HCT116 (cell line): ENCODE measurements at regions not wholly inside any gene's neighbourhood (a gene's known extent, or its start where the extent isn't known, plus 50 kb on each side); places are given as distances from the start of the nearest gene placed in this dataset.
A peak's percentile ranks its signal among the peaks of the same experiment; 100 is the strongest.

Experiments used
- ATAC-seq: fragments of 200-7000 bp; cut with Tn5 transposase; 2 replicates; pipeline ENCODE4 v1.9.1; 2020; ENCODE audit warnings: mild to moderate bottlenecking, moderate library complexity
- BruUV-seq: library from RNA; stranded (reverse); fragments of 400-500 nt; replicated peaks from 2 replicates; lab custom pipeline; 2021; lab: Mats Ljungman, UMichigan
- CTCF ChIA-PET: fragments of 300-600 bp; sonication (Branson Sonifier 250); formaldehyde crosslinking; loops from one replicate; lab custom pipeline; 2021; ENCODE audit warnings: antibody characterized with exemption; lab: Charles Lee
- POLR2A ChIA-PET: fragments of 300-600, 350-600 bp; sonication (Branson Sonifier 250); formaldehyde crosslinking; loops from one replicate; lab custom pipeline; 2021; ENCODE audit warnings: antibody characterized with exemption; lab: Charles Lee
- RAD21 ChIA-PET, 2 experiments: fragments of 300-600 bp; sonication (Branson Sonifier 250); formaldehyde crosslinking; loops; one replicate each; lab custom pipeline; 2023; ENCODE audit warnings: low total read pairs in 2 of 2; ENCODE audit not compliant: uncharacterized antibody in 2 of 2, unreplicated experiment in 2 of 2, low non-redundant PET in 1 of 2; lab: Charles Lee
- DNase-seq: peaks from one replicate; pipeline ENCODE4 v3.0.0-alpha.2; 2010; ENCODE audit warnings: low read depth, low spot score
- H2AFZ ChIP-seq: fragments of 200-600 bp; shearing (Covaris generic), sonication (generic); 2 replicates; pipeline ENCODE4 v1.6.1; 2017; ENCODE audit warnings: low read depth, mixed run types, mixed read lengths, antibody characterized with exemption, low read length; ENCODE audit not compliant: poor library complexity, severe bottlenecking
- H3K27ac ChIP-seq: 2 replicates; pipeline ENCODE4 v1.5.1; 2012; ENCODE audit warnings: low read depth, low read length
- H3K27me3 ChIP-seq: fragments of 200-600 bp; sonication (generic); 2 replicates; pipeline ENCODE4 v1.6.1; 2016; ENCODE audit warnings: mixed run types, low read length, mixed read lengths; ENCODE audit not compliant: insufficient read depth
- H3K36me3 ChIP-seq, 2 experiments: fragments of 200-500 bp in 1 of 2; fragments of 200-600 bp in 1 of 2; sonication (Bioruptor generic) in 1 of 2; sonication (generic) in 1 of 2; 2 replicates each; pipeline versions ENCODE4 v1.5.1 to v1.6.1; 2014 to 2016; ENCODE audit warnings: low read length in 2 of 2, inconsistent platforms in 1 of 2, mixed read lengths in 1 of 2, mixed run types in 1 of 2; ENCODE audit not compliant: insufficient read depth in 2 of 2, control insufficient read depth in 1 of 2
- H3K4me1 ChIP-seq, 2 experiments: fragments of 200-600 bp in 1 of 2; sonication (generic) in 1 of 2; 2 replicates each; pipeline versions ENCODE4 v1.5.1 to v1.6.1; 2012 to 2017; ENCODE audit warnings: low read length in 2 of 2, inconsistent platforms in 1 of 2, mild to moderate bottlenecking in 1 of 2, mixed read lengths in 1 of 2, mixed run types in 1 of 2, moderate library complexity in 1 of 2; ENCODE audit not compliant: insufficient read depth in 2 of 2, control insufficient read depth in 1 of 2
- H3K4me2 ChIP-seq: fragments of 200-600 bp; sonication (generic); 2 replicates; pipeline ENCODE4 v1.6.1; 2017; ENCODE audit warnings: mixed run types, low read length, mixed read lengths
- H3K4me3 ChIP-seq, 2 experiments: fragments of 200-600 bp in 1 of 2; sonication (generic) in 1 of 2; replicated peaks in 1 of 2; 2 replicates each; pipeline ENCODE4 v1.5.1; 2011 to 2016; ENCODE audit warnings: low read length in 2 of 2, control low read depth in 1 of 2, low read depth in 1 of 2, mild to moderate bottlenecking in 1 of 2, mixed read lengths in 1 of 2, mixed run types in 1 of 2
- H3K79me2 ChIP-seq: fragments of 200-600 bp; sonication (generic); 2 replicates; pipeline ENCODE4 v1.6.1; 2017; ENCODE audit warnings: mild to moderate bottlenecking, mixed run types, low read length, moderate library complexity, mixed read lengths; ENCODE audit not compliant: insufficient read depth
- H3K9ac ChIP-seq: fragments of 200-600 bp; sonication (generic); 2 replicates; pipeline ENCODE4 v1.6.1; 2016; ENCODE audit warnings: low read length, mixed read lengths
- H3K9me2 ChIP-seq: fragments of 200-600 bp; sonication (generic), shearing (Covaris generic); 2 replicates; pipeline ENCODE4 v1.6.1; 2017; ENCODE audit warnings: mixed run types, mild to moderate bottlenecking, moderate library complexity; ENCODE audit not compliant: insufficient read depth
- H3K9me3 ChIP-seq, 2 experiments: fragments of 200-500 bp in 1 of 2; fragments of 200-600 bp in 1 of 2; sonication (Bioruptor generic) in 1 of 2; sonication (generic) in 1 of 2; 2 replicates each; pipeline ENCODE4 v1.6.1; 2014 to 2017; ENCODE audit warnings: low read length in 2 of 2, mixed read lengths in 2 of 2, inconsistent platforms in 1 of 2, low read depth in 1 of 2, mild to moderate bottlenecking in 1 of 2, mixed run types in 1 of 2, moderate library complexity in 1 of 2; ENCODE audit not compliant: control insufficient read depth in 1 of 2, insufficient read depth in 1 of 2
- H4K20me1 ChIP-seq: fragments of 200-600 bp; sonication (generic), shearing (Covaris generic); 2 replicates; pipeline ENCODE4 v1.6.1; 2017; ENCODE audit warnings: mixed run types, mild to moderate bottlenecking, moderate library complexity; ENCODE audit not compliant: insufficient read depth
- ATF3 ChIP-seq: IDR thresholded peaks from 2 replicates; pipeline ENCODE4 v1.6.1; 2012
- CBX3 ChIP-seq: IDR thresholded peaks from 2 replicates; pipeline ENCODE4 v1.6.1; 2012; ENCODE audit warnings: low read depth
- CTCF ChIP-seq, 3 experiments: fragments of 200-600 bp in 1 of 3; sonication (generic) in 1 of 3; IDR thresholded peaks in 2 of 3; conservative IDR thresholded peaks in 1 of 3; 2 replicates each; pipeline ENCODE4 v1.5.1; 2012 to 2017; ENCODE audit warnings: low read depth in 2 of 3, low read length in 2 of 3, antibody characterized with exemption in 1 of 3, borderline replicate concordance in 1 of 3, control low read depth in 1 of 3, mild to moderate bottlenecking in 1 of 3, mixed read lengths in 1 of 3, mixed run types in 1 of 3, moderate library complexity in 1 of 3; ENCODE audit not compliant: insufficient read depth in 1 of 3
- EZH2phosphoT487 ChIP-seq: fragments of 200-600 bp; IDR thresholded peaks from 2 replicates; pipeline ENCODE4 v1.6.1; 2018; ENCODE audit warnings: antibody characterized with exemption, borderline replicate concordance
- JUND ChIP-seq: IDR thresholded peaks from 2 replicates; pipeline ENCODE4 v1.6.1; 2012
- MAX ChIP-seq: IDR thresholded peaks from 2 replicates; pipeline ENCODE4 v1.6.1; 2012
- POLR2A ChIP-seq: IDR thresholded peaks from 2 replicates; pipeline ENCODE4 v1.7.0; 2011; ENCODE audit warnings: borderline replicate concordance; ENCODE audit not compliant: insufficient read depth, insufficient read length; ENCODE audit errors: extremely low read depth
- POLR2AphosphoS5 ChIP-seq: IDR thresholded peaks from 2 replicates; pipeline ENCODE4 v1.6.1; 2011; ENCODE audit warnings: mild to moderate bottlenecking, low read depth, low read length, moderate library complexity
- RAD21 ChIP-seq: IDR thresholded peaks from 2 replicates; pipeline ENCODE4 v1.6.1; 2012; ENCODE audit warnings: low read depth, mild to moderate bottlenecking
- REST ChIP-seq: IDR thresholded peaks from 2 replicates; pipeline ENCODE4 v1.6.1; 2012; ENCODE audit warnings: low read depth
- SIN3A ChIP-seq: IDR thresholded peaks from 2 replicates; pipeline ENCODE4 v1.6.1; 2012; ENCODE audit warnings: low read depth
- SP1 ChIP-seq: IDR thresholded peaks from 2 replicates; pipeline ENCODE4 v1.6.1; 2012; ENCODE audit warnings: low read depth
- TCF7L2 ChIP-seq: IDR thresholded peaks from 2 replicates; pipeline ENCODE4 v1.7.0; 2011; ENCODE audit warnings: borderline replicate concordance, inconsistent platforms; ENCODE audit not compliant: insufficient read depth, insufficient read length; ENCODE audit errors: extremely low read depth
- YY1 ChIP-seq: IDR thresholded peaks from 2 replicates; pipeline ENCODE4 v1.6.1; 2011; ENCODE audit warnings: low read length, low read depth, moderate library complexity, mild to moderate bottlenecking; ENCODE audit not compliant: insufficient replicate concordance; ENCODE audit errors: extremely low read depth
- ZNF274 ChIP-seq: fragments of 200-500 bp; sonication (Bioruptor generic); IDR thresholded peaks from 2 replicates; pipeline ENCODE4 v1.6.1; 2014; ENCODE audit warnings: mild to moderate bottlenecking, low read depth, low read length, inconsistent platforms
- intact Hi-C: fragments of 100-400 bp; cut with micrococcal nuclease; formaldehyde crosslinking; loops from 2 replicates; pipeline ENCODE4 v1.10.0; 2022

- no peak for TF ChIP-seq TCF7L2
- TF ChIP-seq JUND = no peak
- TF ChIP-seq RAD21 = peak; percentile 52
These were observed 90.7 kb upstream of the ADRA2C start (continued) for GRCh38 chr4:3675251-3676115.

- H3K9me2 ChIP-seq = no peaks in the 10 kb centered on the region
- H4K20me1 ChIP-seq = no peaks in the 10 kb centered on the region
- DNase-seq (no peak), ATAC-seq (no peak)
- H3K27ac ChIP-seq = no peak overlapping the region
- CTCF ChIA-PET = no interaction called here
- intact Hi-C loops = no loop called here
- no peaks in the 10 kb centered on the region for H3K36me3 ChIP-seq
- H3K4me1 ChIP-seq = peaks cover 20 to 21% of the 10 kb centered on the region in 2 experiments
- POLR2A ChIA-PET = no interaction called here
- H3K27me3 ChIP-seq = no peaks in the 10 kb centered on the region
- no peak overlapping the region for H3K9ac ChIP-seq
- no peak overlapping the region for H2AFZ ChIP-seq
- no peak overlapping the region for H3K4me3 ChIP-seq
- H3K9me3 ChIP-seq = no peaks in the 10 kb centered on the region; a peak in 1 of 4 replicates
- no peaks in the 10 kb centered on the region for H3K79me2 ChIP-seq
- RAD21 ChIA-PET = no interaction called here
- H3K4me2 ChIP-seq = no peak overlapping the region
- BruUV-seq = no TSS peak
- TF ChIP-seq CBX3 (no peak), CTCF (IDR thresholded peaks at IDR 0.05 in 2 of 3, conservative IDR thresholded peaks at IDR 0.05 in 1 of 3; ENCODE audit: borderline replicate concordance in 1 of 3, insufficient read depth in 1 of 3, low read depth in 2 of 3, low read length in 2 of 3) (no peak), POLR2AphosphoS5 (no peak), ZNF274 (no peak), TCF7L2 (no peak), YY1 (no peak), SIN3A (no peak), JUND (no peak), REST (no peak), EZH2phosphoT487 (no peak), SP1 (no peak), MAX (no peak), POLR2A (no peak), ATF3 (no peak), RAD21 (no peak)
These were observed 91.7 kb upstream of the ADRA2C start for GRCh38 chr4:3674479-3674851.
